SU-DHL-6 (cell line): ENCODE measurements at regions not wholly inside any gene's neighbourhood (a gene's known extent, or its start where the extent isn't known, plus 50 kb on each side); places are given as distances from the start of the nearest gene placed in this dataset.

Experiments used
- H2AFZ ChIP-seq: fragments of 200-600 bp; sonication (generic); 2 replicates; pipeline ENCODE4 v1.6.1; 2014; ENCODE audit warnings: low read depth, mild to moderate bottlenecking, moderate library complexity, mixed read lengths, antibody characterized with exemption, low read length; ENCODE audit not compliant: severe bottlenecking
- H3F3A ChIP-seq: fragments of 200-600 bp; shearing (Covaris generic); 2 replicates; pipeline ENCODE4 v1.6.0; 2016; ENCODE audit warnings: antibody characterized with exemption, mild to moderate bottlenecking; ENCODE audit not compliant: insufficient read depth
- H3K27ac ChIP-seq: fragments of 200-600 bp; sonication (generic); 2 replicates; pipeline ENCODE4 v1.5.1; 2016; ENCODE audit warnings: low read depth, mild to moderate bottlenecking, low read length, moderate library complexity, mixed read lengths
- H3K27me3 ChIP-seq: fragments of 200-600 bp; sonication (generic), shearing (Covaris generic); 2 replicates; pipeline ENCODE4 v1.6.0; 2014; ENCODE audit warnings: mild to moderate bottlenecking, low read length
- H3K36me3 ChIP-seq: fragments of 200-600 bp; sonication (generic); 2 replicates; pipeline ENCODE4 v1.6.1; 2014; ENCODE audit warnings: mild to moderate bottlenecking, low read length, mixed read lengths
- H3K4me2 ChIP-seq: fragments of 300-600, 200-600 bp; shearing (Covaris generic), sonication (generic); 2 replicates; pipeline ENCODE4 v1.6.0; 2014; ENCODE audit warnings: low read length, low read depth, mild to moderate bottlenecking; ENCODE audit not compliant: poor library complexity, severe bottlenecking
- H3K4me3 ChIP-seq: fragments of 200-600 bp; sonication (generic); 2 replicates; pipeline ENCODE4 v1.5.1; 2014; ENCODE audit warnings: antibody characterized with exemption, low read length, mild to moderate bottlenecking, mixed read lengths; ENCODE audit not compliant: insufficient read depth, poor library complexity, severe bottlenecking
- H3K79me2 ChIP-seq: fragments of 200-600 bp; sonication (generic); 2 replicates; pipeline ENCODE4 v1.6.1; 2014; ENCODE audit warnings: mild to moderate bottlenecking, low read length, moderate library complexity; ENCODE audit not compliant: insufficient read depth
- H3K9ac ChIP-seq: fragments of 200-600 bp; sonication (generic); 2 replicates; pipeline ENCODE4 v1.7.0; 2014; ENCODE audit warnings: mild to moderate bottlenecking, low read length
- H3K9me2 ChIP-seq: fragments of 200-600 bp; sonication (generic); replicated peaks from 2 replicates; pipeline ENCODE4 v1.6.1; 2014; ENCODE audit warnings: low read length; ENCODE audit not compliant: insufficient read depth
- H3K9me3 ChIP-seq: fragments of 200-600 bp; sonication (generic); 2 replicates; pipeline ENCODE4 v1.6.1; 2014; ENCODE audit warnings: low read length, mixed read lengths; ENCODE audit not compliant: insufficient read depth
- H4K20me1 ChIP-seq: fragments of 200-600 bp; sonication (generic); 2 replicates; pipeline ENCODE4 v1.6.1; 2014; ENCODE audit warnings: low read depth, mild to moderate bottlenecking, antibody characterized with exemption, low read length, moderate library complexity, mixed read lengths
- EZH2phosphoT487 ChIP-seq: fragments of 200-600 bp; sonication (generic), shearing (Covaris generic); conservative IDR thresholded peaks from 2 replicates; pipeline ENCODE4 v1.6.1; 2018; ENCODE audit warnings: mild to moderate bottlenecking, antibody characterized with exemption, low read length, moderate library complexity, mixed read lengths
- TF ChIP-seq, protein P1 (sequence below): fragments of 200-600 bp; sonication (generic); IDR thresholded peaks from one replicate; pipeline ENCODE4 v1.5.1; 2017; ENCODE audit warnings: antibody characterized with exemption, mild to moderate bottlenecking, low read length, moderate library complexity; ENCODE audit not compliant: insufficient read depth, poor library complexity, severe bottlenecking

DNA sequence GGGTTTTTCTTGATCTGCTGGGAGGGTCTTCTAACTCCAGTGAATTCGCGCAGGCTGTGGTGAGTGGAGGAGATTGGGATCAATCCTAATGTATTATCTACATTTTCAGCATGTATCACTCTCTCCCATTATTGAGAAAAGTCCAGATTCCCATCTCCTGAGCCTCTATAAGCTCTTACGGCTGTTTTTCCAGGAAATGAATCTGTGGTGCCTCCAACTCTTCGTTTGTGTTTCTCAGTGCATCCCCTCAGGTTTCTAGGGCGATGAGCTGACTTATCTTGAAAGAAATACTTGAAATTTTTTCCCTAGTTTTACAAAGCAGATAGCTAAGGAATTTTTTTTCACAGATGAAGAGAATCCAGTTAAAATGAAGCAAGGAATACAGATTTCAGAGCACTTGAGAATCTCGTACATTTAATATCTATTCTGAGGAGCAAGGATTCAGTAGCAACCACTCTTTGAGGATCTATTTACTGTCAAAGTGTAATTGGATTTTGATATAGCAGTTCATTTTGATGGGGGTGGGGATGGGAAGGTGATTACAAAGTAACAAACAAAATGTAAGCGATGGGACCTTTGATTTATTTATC is 138.7 kb downstream of the BRMS1L start:
- TF ChIP-seq, protein P1, sequence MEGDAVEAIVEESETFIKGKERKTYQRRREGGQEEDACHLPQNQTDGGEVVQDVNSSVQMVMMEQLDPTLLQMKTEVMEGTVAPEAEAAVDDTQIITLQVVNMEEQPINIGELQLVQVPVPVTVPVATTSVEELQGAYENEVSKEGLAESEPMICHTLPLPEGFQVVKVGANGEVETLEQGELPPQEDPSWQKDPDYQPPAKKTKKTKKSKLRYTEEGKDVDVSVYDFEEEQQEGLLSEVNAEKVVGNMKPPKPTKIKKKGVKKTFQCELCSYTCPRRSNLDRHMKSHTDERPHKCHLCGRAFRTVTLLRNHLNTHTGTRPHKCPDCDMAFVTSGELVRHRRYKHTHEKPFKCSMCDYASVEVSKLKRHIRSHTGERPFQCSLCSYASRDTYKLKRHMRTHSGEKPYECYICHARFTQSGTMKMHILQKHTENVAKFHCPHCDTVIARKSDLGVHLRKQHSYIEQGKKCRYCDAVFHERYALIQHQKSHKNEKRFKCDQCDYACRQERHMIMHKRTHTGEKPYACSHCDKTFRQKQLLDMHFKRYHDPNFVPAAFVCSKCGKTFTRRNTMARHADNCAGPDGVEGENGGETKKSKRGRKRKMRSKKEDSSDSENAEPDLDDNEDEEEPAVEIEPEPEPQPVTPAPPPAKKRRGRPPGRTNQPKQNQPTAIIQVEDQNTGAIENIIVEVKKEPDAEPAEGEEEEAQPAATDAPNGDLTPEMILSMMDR, result no peak
- TF ChIP-seq EZH2phosphoT487, result no peak
- H3K4me2 ChIP-seq, result no peak overlapping the region
- no peaks in the 10 kb centered on the region for H3F3A ChIP-seq
- no peaks in the 10 kb centered on the region for H4K20me1 ChIP-seq
- H3K27ac ChIP-seq, result no peak overlapping the region
- no peaks in the 10 kb centered on the region for H3K27me3 ChIP-seq
- H3K9me2 ChIP-seq, result no peaks in the 10 kb centered on the region
- H3K4me3 ChIP-seq, result no peak overlapping the region
- H2AFZ ChIP-seq, result no peak overlapping the region
- no peaks in the 10 kb centered on the region for H3K36me3 ChIP-seq
- H3K79me2 ChIP-seq, result no peaks in the 10 kb centered on the region
- no peaks in the 10 kb centered on the region for H3K9me3 ChIP-seq
- no peak overlapping the region for H3K9ac ChIP-seq

DNA sequence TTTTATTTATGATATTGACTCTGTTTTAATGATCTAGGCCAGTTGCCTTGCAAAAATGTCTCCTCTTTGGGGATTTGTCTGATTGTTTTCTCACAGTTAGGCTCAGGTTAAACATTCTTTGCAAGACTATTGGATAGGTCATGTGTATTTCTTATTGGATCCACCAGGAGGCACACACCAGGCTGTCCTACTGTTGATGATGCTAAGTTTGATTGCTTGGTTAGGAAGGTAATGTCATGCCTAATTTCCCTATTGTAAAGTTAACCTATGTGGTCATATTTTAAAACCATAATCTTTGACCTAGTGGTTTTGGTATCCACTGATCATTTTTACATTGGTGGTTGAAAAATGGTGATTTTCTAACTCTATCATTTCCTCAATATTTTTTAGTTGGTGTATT is 137.1 kb downstream of the BRMS1L start:
- H3K9me2 ChIP-seq, result no peaks in the 10 kb centered on the region
- H2AFZ ChIP-seq, result no peak overlapping the region
- H4K20me1 ChIP-seq, result no peaks in the 10 kb centered on the region
- H3K4me3 ChIP-seq, result no peak overlapping the region
- TF ChIP-seq EZH2phosphoT487, result no peak
- TF ChIP-seq, protein P1, result no peak
- no peaks in the 10 kb centered on the region for H3K36me3 ChIP-seq
- no peak overlapping the region for H3K27ac ChIP-seq
- H3K4me2 ChIP-seq, result no peak overlapping the region
- H3K27me3 ChIP-seq, result no peaks in the 10 kb centered on the region
- no peaks in the 10 kb centered on the region for H3K79me2 ChIP-seq
- H3K9ac ChIP-seq, result no peak overlapping the region
- H3F3A ChIP-seq, result no peaks in the 10 kb centered on the region
- H3K9me3 ChIP-seq, result no peaks in the 10 kb centered on the region

DNA sequence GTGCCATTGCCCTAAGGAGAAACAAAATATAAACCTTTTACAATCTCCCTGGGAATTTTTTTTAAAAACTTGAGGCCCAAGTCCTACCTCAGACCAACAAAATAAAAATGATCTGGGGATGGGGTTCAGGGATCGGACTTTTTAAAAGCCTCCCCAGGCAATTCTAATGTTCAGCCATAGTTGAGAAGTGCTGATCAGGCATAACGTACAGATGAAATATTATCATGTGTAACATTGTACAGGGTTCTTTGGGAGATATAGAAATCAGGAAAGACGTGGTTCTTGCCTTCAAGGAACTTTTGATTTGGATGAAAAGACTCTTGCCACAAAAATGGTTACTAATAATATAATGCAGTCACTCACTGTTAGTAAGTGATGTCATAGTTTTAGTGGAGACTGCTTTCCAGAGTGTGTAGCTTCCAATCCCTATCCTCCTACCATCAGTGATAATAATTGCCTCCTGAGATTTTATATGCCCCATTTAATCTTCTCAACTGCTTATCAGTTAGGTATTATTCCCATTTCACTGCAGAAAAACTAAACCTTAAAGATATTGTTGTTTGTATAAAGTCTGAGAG is 135.6 kb downstream of the BRMS1L start:
- no peaks in the 10 kb centered on the region for H3K36me3 ChIP-seq
- H3K9ac ChIP-seq, result no peak overlapping the region
- H3F3A ChIP-seq, result no peaks in the 10 kb centered on the region
- no peaks in the 10 kb centered on the region for H3K79me2 ChIP-seq
- no peaks in the 10 kb centered on the region for H4K20me1 ChIP-seq
- no peaks in the 10 kb centered on the region for H3K9me3 ChIP-seq
- H3K27me3 ChIP-seq, result no peaks in the 10 kb centered on the region
- no peak overlapping the region for H3K4me3 ChIP-seq
- no peak overlapping the region for H2AFZ ChIP-seq
- no peak overlapping the region for H3K27ac ChIP-seq
- TF ChIP-seq, protein P1, result no peak
- TF ChIP-seq EZH2phosphoT487, result no peak
- H3K4me2 ChIP-seq, result no peak overlapping the region
- H3K9me2 ChIP-seq, result no peaks in the 10 kb centered on the region
